Thyroid gland (tissue), 4 donors: ENCODE measurements at regions not wholly inside any gene's neighbourhood (a gene's known extent, or its start where the extent isn't known, plus 50 kb on each side); places are given as distances from the start of the nearest gene placed in this dataset.

ENCODE experiments used
- DNase-seq, 2 donors: peaks; one replicate each; pipeline ENCODE4 v3.0.0-alpha.2; 2019
- H3K27ac ChIP-seq, 3 donors: fragments of 200-600 bp; sonication (generic); 1 replicate in 2 of 3; 2 replicates in 1 of 3; pipeline ENCODE4 v1.5.1; 2016 to 2019; ENCODE audit warnings: mild to moderate bottlenecking in 1 of 3, moderate library complexity in 1 of 3
- H3K27me3 ChIP-seq: fragments of 200-600 bp; sonication (generic); one replicate; pipeline ENCODE4 v1.5.1; 2019
- H3K36me3 ChIP-seq, 2 donors: fragments of 200-600 bp; sonication (generic); one replicate each; pipeline ENCODE4 v1.5.1; 2016 to 2019
- H3K4me1 ChIP-seq, 2 donors: fragments of 200-600 bp; sonication (generic); one replicate each; pipeline ENCODE4 v1.5.1; 2017 to 2019
- H3K4me3 ChIP-seq, 3 donors: fragments of 200-600 bp; sonication (generic); replicated peaks in 1 of 3; 1 replicate in 2 of 3; 2 replicates in 1 of 3; pipeline ENCODE4 v1.5.1; 2016; ENCODE audit warnings: mild to moderate bottlenecking in 1 of 3
- H3K9me3 ChIP-seq: fragments of 200-600 bp; sonication (generic); one replicate; pipeline ENCODE4 v1.5.1; 2017
- CTCF ChIP-seq, 6 experiments: fragments of 200-600 bp in 3 of 6; fragments of 450-650 bp in 3 of 6; sonication (generic) in 3 of 6; IDR thresholded peaks; one replicate each; pipeline ENCODE4 v1.5.1; 2016 to 2019; ENCODE audit warnings: antibody characterized with exemption in 6 of 6, mild to moderate bottlenecking in 2 of 6, inconsistent platforms in 1 of 6, moderate library complexity in 1 of 6
- POLR2A ChIP-seq, 2 donors: fragments of 450-650 bp; IDR thresholded peaks; one replicate each; pipeline ENCODE4 v1.6.1; 2017; ENCODE audit warnings: antibody characterized with exemption in 2 of 2, mild to moderate bottlenecking in 2 of 2, moderate library complexity in 1 of 2
- WGBS, 2 donors: methylation state at CpG; one replicate each; pipeline ENCODE4 v1.1.5; 2017; 5-methylcytosine and 5-hydroxymethylcytosine counted together
- intact Hi-C: fragments of 100-400 bp; cut with DNase I; formaldehyde crosslinking; loops from one replicate; pipeline ENCODE4 v1.15.1; 2023

DNA sequence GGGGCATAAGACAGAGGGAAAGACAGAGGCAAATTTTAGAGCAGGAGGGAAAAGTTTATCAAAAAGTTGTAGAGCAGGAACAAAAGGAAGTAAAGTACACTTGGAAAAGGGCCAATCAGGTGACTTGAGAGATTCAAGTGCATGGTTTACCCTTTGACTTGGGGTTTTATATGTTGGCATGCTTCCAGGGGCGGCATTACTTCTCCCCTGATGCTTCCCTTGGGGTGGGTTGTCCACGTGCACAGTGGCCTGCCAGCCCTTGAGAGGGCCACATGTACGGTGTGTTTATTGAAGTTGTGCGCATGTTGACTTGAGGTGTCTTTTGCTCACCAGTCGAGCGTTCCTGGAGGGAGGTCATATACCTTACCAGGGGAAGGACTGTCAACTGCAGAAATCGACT lies 259.5 kb upstream of the JARID2 start:
- DNase-seq, result peak in 1 of 2 donors; percentile 5
- TF ChIP-seq CTCF (IDR thresholded peaks at IDR 0.05), result no peak
- TF ChIP-seq POLR2A (IDR thresholded peaks at IDR 0.05), result no peak

DNA sequence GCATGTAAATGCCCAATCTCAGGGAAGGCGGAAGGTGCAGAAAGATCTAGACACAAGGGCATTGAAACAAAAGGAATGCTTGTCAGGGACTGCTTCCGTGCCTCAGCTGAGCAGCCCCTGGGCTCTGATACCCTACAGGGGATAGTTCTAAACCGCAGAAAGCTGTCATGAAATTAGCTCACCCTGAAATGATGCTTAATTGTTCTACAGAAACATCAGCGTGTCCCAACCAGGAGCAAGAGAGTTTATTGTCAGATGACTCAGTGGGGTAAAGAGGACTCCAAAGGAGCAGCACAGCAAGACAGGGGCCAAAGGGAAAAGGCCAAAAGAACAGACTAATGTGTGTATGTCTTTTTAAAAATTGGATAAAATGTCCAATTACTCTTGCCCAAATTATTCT lies 258.4 kb upstream of the JARID2 start:
- no peak for DNase-seq
- H3K4me1 ChIP-seq, result peaks cover 0 to 6% of the 10 kb centered on the region in 2 donors
- H3K4me3 ChIP-seq, result no peak overlapping the region
- TF ChIP-seq CTCF (IDR thresholded peaks at IDR 0.05) (no peak), POLR2A (IDR thresholded peaks at IDR 0.05) (no peak)
- 94% methylated on average over 4 of the region's 4 CpGs for WGBS, 2 donors
- no peaks in the 10 kb centered on the region for H3K36me3 ChIP-seq
- intact Hi-C loops, result no loop called here
- no peak overlapping the region for H3K27ac ChIP-seq
- H3K27me3 ChIP-seq, result no peaks in the 10 kb centered on the region
- no peaks in the 10 kb centered on the region for H3K9me3 ChIP-seq

More for the DNA sequence above, 259.5 kb upstream of the JARID2 start:
- H3K9me3 ChIP-seq, result no peaks in the 10 kb centered on the region
- 38 to 59% methylated on average over 7 of the region's 7 CpGs for WGBS, 2 donors
- no peaks in the 10 kb centered on the region for H3K27me3 ChIP-seq
- peaks cover 0 to 6% of the 10 kb centered on the region in 2 donors for H3K4me1 ChIP-seq
- H3K4me3 ChIP-seq, result no peak overlapping the region
- no peaks in the 10 kb centered on the region for H3K36me3 ChIP-seq
- H3K27ac ChIP-seq, result no peak overlapping the region
- intact Hi-C loops, result no loop called here

- no peak for TF ChIP-seq CTCF (IDR thresholded peaks at IDR 0.05)
- TF ChIP-seq POLR2A (IDR thresholded peaks at IDR 0.05), result no peak
- Histone ChIP-seq H3K4me1 (no peaks in the 10 kb centered on the region), H3K27ac (no peak overlapping the region), H3K36me3 (no peaks in the 10 kb centered on the region), H3K27me3 (no peaks in the 10 kb centered on the region), H3K4me3 (no peak overlapping the region), H3K9me3 (no peaks in the 10 kb centered on the region)
- intact Hi-C loops, result no loop called here
- 91 to 95% methylated on average over 3 of the region's 3 CpGs for WGBS, 2 donors
- no peak for DNase-seq
Measured at GRCh38 chr6:14992382-14992781, 253.5 kb upstream of the JARID2 start.

DNA sequence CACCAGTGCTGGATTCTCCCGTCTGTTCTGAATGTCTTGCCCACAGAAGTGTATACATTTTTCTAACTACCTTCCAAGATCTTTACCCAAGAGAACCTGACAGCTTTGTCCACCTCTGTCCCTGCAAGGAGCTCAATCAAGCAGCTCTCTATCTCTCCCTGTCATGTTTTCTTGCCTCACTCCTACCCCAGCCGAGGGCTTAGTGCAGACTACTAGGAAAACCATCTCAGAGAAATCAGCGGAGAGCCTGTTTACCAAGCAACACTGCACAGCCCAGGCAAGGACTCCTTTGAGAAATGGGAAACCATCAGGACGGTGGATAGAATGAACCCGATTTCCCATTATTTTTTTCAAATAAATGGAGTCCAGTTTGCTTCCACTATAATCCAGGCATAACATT lies 250.7 kb upstream of the JARID2 start:
- intact Hi-C loops, result no loop called here
- Histone ChIP-seq H3K4me1 (no peaks in the 10 kb centered on the region), H3K9me3 (no peaks in the 10 kb centered on the region), H3K27ac (no peak overlapping the region), H3K36me3 (no peaks in the 10 kb centered on the region), H3K4me3 (no peak overlapping the region), H3K27me3 (no peaks in the 10 kb centered on the region)
- DNase-seq, result no peak
- TF ChIP-seq CTCF (IDR thresholded peaks at IDR 0.05) (no peak), POLR2A (IDR thresholded peaks at IDR 0.05) (no peak)
- WGBS, 2 donors, result 73 to 75% methylated on average over 5 of the region's 5 CpGs

DNA sequence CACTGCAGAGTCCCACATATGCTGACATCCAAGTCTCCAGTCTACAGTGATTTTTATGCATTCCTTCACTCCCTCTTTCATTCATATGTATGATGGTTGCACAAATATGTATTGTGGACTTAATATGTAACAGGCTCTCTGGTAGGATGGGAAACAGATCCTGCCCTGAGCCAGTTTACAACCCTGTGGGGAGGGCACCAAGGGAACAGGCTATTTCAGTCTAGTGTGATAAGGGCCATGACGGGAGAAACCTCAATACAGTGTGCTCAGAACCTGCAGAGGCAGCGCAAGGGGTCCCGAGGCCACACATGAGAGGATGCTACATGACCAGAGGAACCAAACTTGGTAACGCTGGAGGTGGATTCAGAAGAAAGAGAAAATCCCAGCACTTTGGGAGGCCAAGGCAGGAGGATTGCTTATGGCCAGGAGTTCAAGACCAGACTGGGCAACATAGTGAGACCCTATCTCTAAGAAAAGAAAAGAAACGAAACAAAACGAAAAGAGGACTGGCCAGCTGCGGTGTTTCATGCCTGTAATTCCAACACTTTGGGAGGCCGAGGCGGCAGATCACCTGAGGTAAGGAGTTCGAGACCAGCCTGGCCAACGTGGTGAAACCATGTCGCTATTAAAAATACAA lies 249.8 kb upstream of the JARID2 start:
- H3K36me3 ChIP-seq, result no peaks in the 10 kb centered on the region
- no peak for TF ChIP-seq POLR2A (IDR thresholded peaks at IDR 0.05)
- TF ChIP-seq CTCF (IDR thresholded peaks at IDR 0.05), result no peak
- WGBS, 2 donors, result 94 to 97% methylated on average over 12 of the region's 12 CpGs
- no peaks in the 10 kb centered on the region for H3K9me3 ChIP-seq
- DNase-seq, result no peak
- intact Hi-C loops, result no loop called here
- no peak overlapping the region for H3K4me3 ChIP-seq
- no peak overlapping the region for H3K27ac ChIP-seq
- H3K27me3 ChIP-seq, result no peaks in the 10 kb centered on the region
- no peaks in the 10 kb centered on the region for H3K4me1 ChIP-seq
